GM18517 (cell line): ENCODE measurements at regions not wholly inside any gene's neighbourhood (a gene's known extent, or its start where the extent isn't known, plus 50 kb on each side); places are given as distances from the start of the nearest gene placed in this dataset.

ENCODE experiments used
- ATAC-seq: cut with Tn5 transposase; IDR thresholded peaks from one replicate; pipeline ENCODE4 v1.9.1; 2021; ENCODE audit warnings: mild to moderate bottlenecking, moderate library complexity; ENCODE audit not compliant: unreplicated experiment

GRCh38 chr4:79088946-79089691 is 149.9 kb upstream of the PAQR3 start:
- no peak for ATAC-seq

- ATAC-seq: no peak
These were observed 147.8 kb upstream of the PAQR3 start for GRCh38 chr4:79087071-79087470.

- no peak for ATAC-seq
These were observed 144.3 kb upstream of the PAQR3 start for GRCh38 chr4:79083406-79084010.

GRCh38 chr4:79082997-79083396 is 143.8 kb upstream of the PAQR3 start:
- no peak for ATAC-seq

DNA sequence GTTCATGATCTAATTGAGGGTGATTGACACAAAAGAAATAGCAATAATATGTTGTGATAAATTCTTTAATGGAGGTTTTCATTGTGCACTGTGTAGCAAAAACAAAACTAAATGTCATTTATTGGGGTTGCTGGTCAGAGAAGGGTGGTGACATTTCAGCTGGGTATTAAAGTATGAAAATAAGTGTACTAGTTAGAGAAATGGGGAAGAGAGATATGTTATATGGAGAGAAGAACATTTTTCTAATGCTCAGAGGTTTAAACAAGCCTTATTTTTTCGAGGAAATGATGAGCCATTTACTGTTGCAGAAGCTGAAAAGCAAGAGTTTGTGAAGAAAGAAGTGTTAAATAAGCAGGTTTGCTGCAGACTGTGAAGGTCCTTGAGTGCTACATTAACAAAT is 142.7 kb upstream of the PAQR3 start:
- ATAC-seq: no peak

- ATAC-seq: no peak
These were observed 139.1 kb upstream of the PAQR3 start for GRCh38 chr4:79078339-79078738.

DNA sequence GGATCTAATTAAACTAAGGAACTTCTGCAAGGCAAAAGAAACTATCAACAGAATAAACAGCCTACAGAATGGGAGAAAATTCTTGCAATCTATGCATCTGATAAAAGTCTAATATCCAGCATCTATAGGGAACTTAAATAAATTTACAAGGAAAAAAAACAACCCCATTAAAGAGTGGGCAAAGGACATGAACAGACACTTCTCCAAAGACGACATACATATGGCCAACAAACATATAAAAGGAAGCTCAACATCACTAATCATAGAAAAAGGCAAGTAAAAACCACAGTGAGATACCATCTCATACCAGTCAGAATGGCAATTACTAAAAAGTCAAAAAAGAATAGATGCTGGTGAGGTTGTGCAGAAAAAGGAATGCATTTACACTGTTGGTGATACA is 134.8 kb upstream of the PAQR3 start:
- no peak for ATAC-seq

- no peak for ATAC-seq
These were observed 134.2 kb upstream of the PAQR3 start for GRCh38 chr4:79073471-79073870.

DNA sequence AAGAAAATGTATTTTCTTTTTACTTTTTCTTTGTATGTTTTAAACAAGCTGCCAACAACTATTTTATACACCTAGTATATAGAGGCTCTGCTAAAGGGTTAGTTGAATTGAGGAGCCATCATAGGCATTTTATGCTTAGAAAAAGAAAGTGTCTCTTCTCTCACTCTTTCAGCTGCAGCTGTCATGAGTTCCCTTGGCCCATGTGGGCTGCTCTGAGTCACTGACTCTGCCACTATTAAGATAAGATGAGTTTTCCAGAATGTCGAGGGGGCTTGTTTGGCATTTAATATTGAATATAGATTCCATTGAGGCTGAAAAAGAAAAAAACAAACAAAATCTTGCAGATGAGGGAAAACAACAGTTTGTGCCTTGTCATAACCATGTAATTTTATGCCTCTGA is 126.0 kb upstream of the PAQR3 start:
- no peak for ATAC-seq

DNA sequence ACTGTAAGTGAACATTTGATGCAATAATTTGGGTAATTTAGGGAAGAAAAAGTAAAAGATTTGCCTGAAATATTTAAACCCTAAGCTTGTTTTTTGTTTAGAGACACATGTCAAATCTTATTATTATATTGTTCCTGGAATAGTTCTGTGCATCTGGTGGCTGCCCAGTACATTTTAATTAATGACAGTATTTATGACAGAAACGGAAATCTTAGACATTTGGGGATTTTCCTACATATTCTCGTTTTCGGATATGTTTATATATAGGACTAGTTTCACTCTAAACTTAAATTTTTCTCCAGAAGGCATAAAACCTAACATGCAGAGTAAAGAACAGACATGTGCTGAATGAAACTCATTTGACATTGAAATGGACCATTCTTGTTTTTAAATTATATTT is 125.6 kb upstream of the PAQR3 start:
- ATAC-seq: no peak

GRCh38 chr4:79059631-79060399 is 120.6 kb upstream of the PAQR3 start:
- ATAC-seq: no peak

DNA sequence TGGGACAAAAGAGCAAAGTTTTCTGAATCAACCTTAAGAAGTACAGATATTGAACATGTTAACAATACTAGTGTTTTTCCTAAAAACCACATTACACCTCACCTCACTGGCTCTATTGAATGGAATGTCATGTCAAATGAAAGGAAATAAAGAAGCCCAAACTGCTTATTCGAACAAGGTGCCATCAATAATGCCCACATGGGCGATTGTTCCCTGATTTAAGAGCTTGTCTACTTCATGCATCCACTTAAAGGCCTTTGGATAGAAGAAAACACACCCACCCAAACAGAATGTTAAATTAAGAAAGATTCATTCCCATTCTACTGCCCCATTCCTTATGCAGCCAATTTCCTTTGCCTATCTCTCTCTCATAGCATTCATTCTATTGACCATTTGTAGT is 118.5 kb upstream of the PAQR3 start:
- ATAC-seq: no peak

DNA sequence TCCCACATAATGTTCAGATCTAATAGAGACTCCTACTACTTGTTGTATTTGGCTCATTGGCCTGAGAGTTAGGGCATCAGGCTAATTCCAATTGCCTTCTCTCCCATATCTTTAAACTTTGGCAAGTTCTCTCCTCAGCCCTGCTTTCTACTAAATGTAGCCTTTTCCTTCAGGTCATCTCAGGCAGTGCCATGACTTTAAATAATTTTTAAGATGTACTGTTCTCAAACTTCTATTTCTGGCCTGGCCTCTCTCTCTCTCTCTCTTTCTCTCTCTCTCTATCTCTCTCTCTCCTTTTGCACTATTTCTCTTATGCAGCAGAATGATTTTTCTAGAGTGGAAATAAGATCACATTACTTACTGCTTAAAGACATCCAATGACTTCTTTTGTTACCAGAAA is 114.5 kb upstream of the PAQR3 start:
- ATAC-seq: no peak

- no peak for ATAC-seq
These were observed 111.3 kb upstream of the PAQR3 start for GRCh38 chr4:79050541-79050880.

DNA sequence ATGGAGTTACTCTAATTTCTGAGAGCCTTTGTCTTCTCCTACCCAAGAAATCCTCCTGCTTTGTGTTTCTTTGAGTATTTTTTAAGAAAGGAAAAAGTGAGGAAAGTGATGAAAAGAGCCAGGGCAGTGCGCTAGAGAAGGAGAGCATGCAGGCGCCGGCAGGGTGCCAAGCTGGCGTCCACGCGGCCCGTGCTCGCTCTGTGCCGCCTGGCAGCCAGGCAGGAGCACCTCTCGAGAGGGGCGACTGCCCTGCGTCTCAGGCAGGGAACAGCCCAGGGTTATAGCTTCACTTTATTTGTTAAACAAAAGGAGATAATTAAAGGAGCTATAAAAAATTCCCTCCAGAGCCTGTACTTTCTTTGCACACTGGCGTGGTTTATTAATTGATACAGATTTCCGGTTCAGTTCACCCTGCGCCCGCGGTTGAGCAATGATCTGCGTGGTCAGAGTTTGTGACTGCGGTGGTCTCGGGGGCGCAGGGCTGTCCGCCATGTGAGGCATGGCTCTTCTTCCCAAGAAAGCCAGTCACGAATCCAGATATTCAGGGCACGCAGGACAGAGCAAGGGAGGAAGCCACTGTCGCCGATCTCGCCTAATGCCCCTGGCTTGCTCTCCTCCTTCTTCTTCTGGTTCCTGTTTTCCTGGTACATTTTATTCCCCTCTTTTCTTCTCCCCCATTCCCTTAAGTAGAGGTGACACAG is 110.8 kb upstream of the PAQR3 start:
- no peak for ATAC-seq

GRCh38 chr4:79048878-79049277 is 109.6 kb upstream of the PAQR3 start:
- no peak for ATAC-seq

- no peak for ATAC-seq
These were observed 108.1 kb upstream of the PAQR3 start for GRCh38 chr4:79047316-79047715.

DNA sequence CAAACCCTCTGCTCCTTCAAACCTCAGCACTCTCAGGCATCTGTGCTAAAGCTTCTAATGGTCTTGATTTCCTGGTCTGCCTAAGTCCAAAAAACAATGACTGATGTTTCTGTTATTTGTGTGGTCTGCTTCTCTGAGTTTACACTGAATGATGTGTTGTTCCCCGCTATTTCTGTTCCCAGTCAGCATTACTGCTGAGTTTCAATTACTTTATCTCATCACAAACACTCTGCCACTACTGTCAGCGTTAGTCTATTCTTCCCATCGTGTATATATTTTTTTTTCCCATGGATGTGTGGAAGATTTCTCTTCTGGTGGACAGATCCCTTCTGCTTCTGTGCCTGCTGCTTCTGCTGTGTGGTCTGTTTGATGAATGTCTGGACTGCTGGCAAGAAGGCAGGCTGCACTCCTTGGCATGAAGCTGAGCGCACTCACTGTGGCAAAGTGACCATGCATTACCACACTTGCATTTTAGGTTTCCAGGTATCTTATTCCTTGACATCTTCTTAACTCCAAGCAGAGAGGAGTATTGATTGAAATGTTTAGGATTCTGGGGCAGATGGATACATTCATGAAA is 106.9 kb upstream of the PAQR3 start:
- no peak for ATAC-seq

DNA sequence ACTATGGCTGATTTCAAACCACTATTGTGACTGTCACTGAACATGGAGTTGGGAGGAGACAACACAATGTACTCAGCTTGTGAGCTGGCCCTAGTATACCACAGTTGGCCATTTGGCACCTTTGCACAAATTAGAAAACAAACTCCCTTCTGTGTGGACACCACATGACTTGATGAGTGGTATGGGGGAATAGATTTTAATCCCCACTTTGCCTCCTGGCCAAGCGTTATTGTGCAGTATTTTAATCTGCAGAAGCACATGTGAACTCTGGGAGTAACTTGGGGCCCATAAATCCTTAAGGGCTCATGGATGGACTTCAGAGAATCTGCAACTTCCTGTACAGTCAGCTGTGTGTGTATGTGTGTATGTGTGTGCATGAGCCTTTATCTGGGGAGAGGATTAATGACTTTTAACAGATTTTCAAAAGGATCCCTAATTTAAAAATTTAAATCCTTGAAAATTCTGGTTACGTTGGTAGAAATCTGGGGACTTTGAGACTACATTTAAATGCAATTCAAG is 105.0 kb upstream of the PAQR3 start:
- ATAC-seq: no peak

- no peak for ATAC-seq
These were observed 103.9 kb upstream of the PAQR3 start for GRCh38 chr4:79043138-79043537.

- no peak for ATAC-seq
These were observed 102.9 kb upstream of the PAQR3 start for GRCh38 chr4:79042079-79042674.
